WERI-Rb-1 (cell line): ENCODE measurements at regions not wholly inside any gene's neighbourhood (a gene's known extent, or its start where the extent isn't known, plus 50 kb on each side); places are given as distances from the start of the nearest gene placed in this dataset.
"Not testable (repeated sequence)": the region's sequence is repeated elsewhere in the genome, so short reads cannot be mapped to it uniquely, and the experiment has no call there.

Experiments used
- DNase-seq: peaks from one replicate; pipeline ENCODE4 v3.0.0-alpha.2; 2020
- H3K27ac ChIP-seq: fragments of 250-450 bp; sonication (Bioruptor Pico); 2 replicates; pipeline ENCODE4 v1.5.1; 2020; ENCODE audit warnings: mild to moderate bottlenecking, moderate library complexity
- H3K27me3 ChIP-seq: fragments of 250-450 bp; sonication (Bioruptor Pico); 2 replicates; pipeline ENCODE4 v1.5.1; 2021; ENCODE audit warnings: mild to moderate bottlenecking, low read depth, moderate library complexity; ENCODE audit not compliant: insufficient read depth, severe bottlenecking
- H3K36me3 ChIP-seq: fragments of 250-450 bp; sonication (Bioruptor Pico); 2 replicates; pipeline ENCODE4 v1.5.1; 2020; ENCODE audit warnings: mild to moderate bottlenecking, moderate library complexity
- H3K4me3 ChIP-seq: 2 replicates; pipeline ENCODE4 v1.5.1; 2011; ENCODE audit warnings: low read depth, mild to moderate bottlenecking, control low read depth, low read length
- H3K9me3 ChIP-seq: fragments of 250-450 bp; sonication (Bioruptor Pico); 2 replicates; pipeline ENCODE4 v1.5.1; 2021; ENCODE audit warnings: mild to moderate bottlenecking, moderate library complexity; ENCODE audit not compliant: severe bottlenecking
- CTCF ChIP-seq: IDR thresholded peaks from 2 replicates; pipeline ENCODE4 v1.5.1; 2011; ENCODE audit warnings: low read depth, mild to moderate bottlenecking, control low read depth, inconsistent platforms, low read length

DNA sequence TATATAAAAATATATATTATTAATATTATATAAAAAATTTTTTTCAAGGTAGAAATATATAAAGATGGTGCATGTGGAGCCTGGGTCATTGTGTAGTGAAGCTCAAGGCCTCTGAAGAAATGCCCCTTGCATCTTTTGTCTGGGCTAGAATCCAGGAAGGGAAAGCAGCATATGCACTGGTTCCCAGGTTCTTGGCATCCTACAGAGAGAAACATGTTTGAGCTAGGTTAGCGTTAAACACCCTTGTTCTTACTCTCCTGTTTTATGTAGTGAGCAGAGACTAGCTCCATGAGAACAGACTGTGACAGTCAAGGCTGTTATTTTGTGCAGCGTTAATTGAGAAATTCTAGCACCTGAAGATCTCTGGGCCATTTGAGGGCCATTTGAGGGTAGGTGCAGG lies 116.1 kb downstream of the POM121L12 start:
- no peak for TF ChIP-seq CTCF
- no peak for DNase-seq
- Histone ChIP-seq H3K36me3 (no peaks in the 10 kb centered on the region), H3K27me3 (no peaks in the 10 kb centered on the region), H3K9me3 (no peaks in the 10 kb centered on the region), H3K27ac (no peak overlapping the region), H3K4me3 (no peak overlapping the region)

DNA sequence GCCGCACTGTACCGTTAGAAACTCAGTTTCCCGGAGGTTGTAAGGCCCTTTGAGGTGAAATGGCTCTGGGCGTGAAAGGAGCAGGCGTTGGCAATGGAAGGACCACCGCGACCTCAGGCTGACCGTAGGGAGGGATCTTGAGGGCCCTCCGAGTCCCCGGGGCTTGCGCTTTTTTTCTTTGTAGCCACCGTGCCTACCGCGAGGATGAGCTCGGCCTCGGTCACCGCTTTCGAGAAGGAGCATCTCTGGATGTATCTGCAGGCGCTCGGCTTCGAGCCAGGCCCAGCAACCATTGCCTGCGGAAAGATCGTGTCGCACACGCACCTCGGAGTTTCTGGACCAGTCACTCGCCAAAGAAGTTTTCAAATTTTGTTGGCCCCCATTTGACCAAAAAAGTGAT lies 151.8 kb downstream of the POM121L12 start:
- DNase-seq, H3K27ac ChIP-seq, H3K9me3 ChIP-seq, H3K27me3 ChIP-seq, H3K4me3 ChIP-seq, H3K36me3 ChIP-seq: not testable (repeated sequence)

- no peak for DNase-seq
- H3K27ac ChIP-seq, result no peak overlapping the region
- H3K27me3 ChIP-seq, result no peaks in the 10 kb centered on the region
- no peak for TF ChIP-seq CTCF
- H3K36me3 ChIP-seq, result no peaks in the 10 kb centered on the region
- H3K4me3 ChIP-seq, result no peak overlapping the region
- H3K9me3 ChIP-seq, result no peaks in the 10 kb centered on the region
Measured at GRCh38 chr7:53191191-53191695, 155.8 kb downstream of the POM121L12 start.

DNA sequence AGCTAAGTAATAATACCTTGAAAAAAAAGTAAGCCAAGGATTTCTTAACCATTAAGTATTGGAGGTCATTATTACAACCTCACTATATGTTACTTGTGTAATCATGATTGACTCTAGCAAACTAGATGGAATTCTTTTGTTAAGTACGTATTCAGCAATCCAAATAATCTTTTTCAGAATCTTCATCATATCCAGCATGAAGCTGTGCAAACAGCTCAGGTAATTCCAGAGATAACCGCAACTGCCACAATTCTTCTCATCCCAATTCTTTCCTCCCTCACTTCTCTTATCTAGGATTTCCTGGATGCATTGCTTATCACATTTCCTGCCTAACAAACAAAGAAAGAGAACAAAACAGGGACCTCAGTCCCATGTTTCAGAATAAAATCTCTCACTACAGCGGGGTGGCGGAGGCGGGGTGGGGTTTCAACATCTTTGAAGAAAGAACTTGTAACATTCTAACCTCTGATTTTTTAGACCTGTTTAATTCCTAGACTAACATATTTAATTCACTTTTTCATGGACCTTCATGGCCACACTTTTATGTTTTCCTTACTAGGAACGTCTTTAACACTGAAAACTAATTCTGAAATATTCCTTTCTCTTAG lies 156.5 kb downstream of the POM121L12 start:
- H3K36me3 ChIP-seq, result no peaks in the 10 kb centered on the region
- H3K27ac ChIP-seq, result no peak overlapping the region
- no peak for DNase-seq
- no peak overlapping the region for H3K4me3 ChIP-seq
- H3K27me3 ChIP-seq, result no peaks in the 10 kb centered on the region
- no peaks in the 10 kb centered on the region for H3K9me3 ChIP-seq
- TF ChIP-seq CTCF, result no peak

GRCh38 chr7:53205006-53205405 lies 169.6 kb downstream of the POM121L12 start:
- TF ChIP-seq CTCF, result no peak
- H3K4me3 ChIP-seq, result no peak overlapping the region
- no peaks in the 10 kb centered on the region for H3K36me3 ChIP-seq
- no peak overlapping the region for H3K27ac ChIP-seq
- no peak for DNase-seq
- H3K9me3 ChIP-seq, result no peaks in the 10 kb centered on the region
- H3K27me3 ChIP-seq, result no peaks in the 10 kb centered on the region

GRCh38 chr7:53209129-53209528 lies 173.7 kb downstream of the POM121L12 start:
- no peak for DNase-seq
- no peaks in the 10 kb centered on the region for H3K27me3 ChIP-seq
- no peak overlapping the region for H3K4me3 ChIP-seq
- H3K36me3 ChIP-seq, result no peaks in the 10 kb centered on the region
- no peak overlapping the region for H3K27ac ChIP-seq
- H3K9me3 ChIP-seq, result peaks cover 5% of the 10 kb centered on the region
- peak; percentile 27; the same call in 1 of the 2 replicates for TF ChIP-seq CTCF
